NCI-H748 (cell line): ENCODE measurements at regions not wholly inside any gene's neighbourhood (a gene's known extent, or its start where the extent isn't known, plus 50 kb on each side); places are given as distances from the start of the nearest gene placed in this dataset.

ENCODE experiments used
- DNase-seq: peaks from one replicate; lab custom pipeline; 2025; ENCODE audit not compliant: unreplicated experiment; lab: John Stamatoyannopoulos, UW

DNA sequence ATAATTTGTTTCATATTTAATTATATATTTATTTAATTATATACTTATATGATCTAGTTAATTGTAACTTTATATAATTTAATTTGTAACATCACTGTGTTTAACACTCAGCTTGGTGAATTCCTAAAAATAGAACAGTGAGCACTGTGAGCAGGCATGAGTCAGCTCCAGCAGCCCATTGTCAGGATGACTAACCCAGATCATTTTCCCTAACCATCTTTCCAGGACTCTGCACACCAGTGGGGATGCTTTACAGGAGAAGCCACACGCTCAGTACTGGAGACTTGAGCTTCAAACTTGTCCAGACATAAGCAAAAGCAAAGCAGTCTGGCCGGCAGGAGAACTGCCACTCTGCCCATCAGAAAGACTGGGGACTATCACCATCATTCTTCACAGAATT, 446.2 kb upstream of the TRPC7 start:
- no peak for DNase-seq

DNA sequence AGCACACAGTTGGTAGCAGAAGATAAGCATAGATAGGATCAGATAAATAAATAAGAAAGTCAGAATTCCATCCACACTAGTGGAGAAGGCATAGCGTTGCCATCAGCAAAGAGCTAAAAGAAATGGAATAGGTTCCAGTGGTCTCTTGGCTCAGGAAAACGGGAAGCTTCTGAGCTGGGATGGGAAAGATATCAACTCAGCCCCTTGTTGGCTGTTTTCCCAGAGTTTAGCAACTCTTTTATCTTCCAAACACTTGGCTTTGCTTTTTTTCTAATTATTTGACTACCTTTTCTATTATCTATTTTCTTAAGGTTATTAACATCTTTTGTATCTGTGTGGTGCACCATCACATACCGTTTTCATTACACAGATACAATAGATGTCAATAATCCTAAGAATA, 445.7 kb upstream of the TRPC7 start:
- DNase-seq: no peak

DNA sequence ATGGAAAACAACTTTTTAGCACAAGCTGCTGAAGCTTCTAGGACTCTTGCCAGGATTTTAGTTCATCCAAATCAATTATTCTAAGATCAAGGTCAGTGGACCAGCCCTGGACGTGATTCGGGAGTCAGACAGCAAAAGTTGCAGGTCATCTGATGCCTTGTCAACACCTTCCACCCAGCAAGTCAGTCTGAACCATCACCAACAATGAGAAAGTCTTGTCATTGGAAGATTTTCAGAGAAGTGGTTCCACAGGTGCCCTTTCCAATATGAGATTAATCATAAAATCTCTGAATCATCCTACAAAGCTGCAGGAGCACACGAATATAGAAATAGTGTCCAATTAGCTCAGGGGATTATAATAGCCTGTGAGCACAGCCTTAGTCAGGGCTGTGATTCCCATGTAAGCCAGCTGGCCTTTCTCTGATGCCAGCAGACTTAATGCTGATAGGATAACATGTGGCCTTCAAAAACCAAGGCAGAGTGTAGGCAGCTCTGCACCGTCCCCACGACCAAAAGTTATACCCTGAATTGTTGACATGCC, 445.0 kb upstream of the TRPC7 start:
- DNase-seq: no peak

DNA sequence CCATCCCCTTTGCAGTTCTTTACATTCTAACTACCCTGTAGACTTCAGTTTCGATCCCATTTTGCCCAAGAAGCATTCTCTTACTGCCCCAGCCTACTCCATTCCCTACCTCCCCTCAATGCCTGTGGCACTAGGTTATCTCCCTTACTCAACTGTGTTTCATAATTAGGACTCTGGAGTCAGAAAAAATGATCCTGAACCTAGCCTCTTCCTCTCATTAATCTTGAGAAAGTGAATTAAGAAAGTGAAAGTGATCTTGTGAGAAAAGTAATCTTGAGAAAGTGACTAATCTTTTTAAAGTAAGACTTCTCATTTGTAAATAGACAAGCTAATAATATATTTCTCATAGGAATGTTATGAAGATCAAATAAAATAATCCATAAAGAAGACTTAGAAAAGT, 444.0 kb upstream of the TRPC7 start:
- no peak for DNase-seq

DNA sequence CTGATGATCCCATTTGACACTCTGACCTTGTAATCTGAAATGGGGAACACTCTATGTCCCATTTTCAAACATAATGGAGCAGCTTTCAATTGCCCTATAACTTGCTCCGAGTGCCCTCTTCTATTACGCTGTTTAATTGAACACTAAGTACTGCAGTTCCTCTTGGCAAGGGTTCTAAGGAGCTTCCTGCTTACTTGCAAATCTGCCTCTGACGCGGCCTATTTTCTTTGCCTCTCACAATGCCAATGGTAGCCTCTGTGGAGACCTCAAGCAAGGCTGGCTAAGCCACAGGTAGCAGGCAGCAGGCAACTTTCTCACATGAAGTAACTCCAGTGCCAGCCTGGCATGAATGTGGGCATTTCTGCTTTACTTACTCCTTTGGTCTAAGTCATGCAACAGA, 443.4 kb upstream of the TRPC7 start:
- DNase-seq: no peak

DNA sequence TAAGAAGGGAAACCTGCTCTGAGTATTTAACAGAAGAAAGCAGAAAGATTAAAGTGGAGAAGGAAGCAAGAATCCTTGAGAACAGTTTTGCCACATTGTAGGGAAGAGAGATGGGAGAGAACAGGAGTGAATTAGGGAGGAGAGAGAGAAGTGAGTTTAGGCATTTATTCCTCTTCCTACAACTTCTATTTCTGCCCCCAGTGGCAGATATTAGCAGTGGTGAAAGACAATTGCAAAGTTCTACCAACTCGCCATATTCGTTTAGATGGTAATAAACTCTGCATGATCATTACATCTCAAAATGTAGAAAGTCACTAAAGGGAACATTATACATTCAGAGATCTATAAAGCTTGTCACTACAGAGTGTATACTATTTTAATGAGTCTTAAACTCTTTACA, 440.1 kb upstream of the TRPC7 start:
- DNase-seq: no peak

DNA sequence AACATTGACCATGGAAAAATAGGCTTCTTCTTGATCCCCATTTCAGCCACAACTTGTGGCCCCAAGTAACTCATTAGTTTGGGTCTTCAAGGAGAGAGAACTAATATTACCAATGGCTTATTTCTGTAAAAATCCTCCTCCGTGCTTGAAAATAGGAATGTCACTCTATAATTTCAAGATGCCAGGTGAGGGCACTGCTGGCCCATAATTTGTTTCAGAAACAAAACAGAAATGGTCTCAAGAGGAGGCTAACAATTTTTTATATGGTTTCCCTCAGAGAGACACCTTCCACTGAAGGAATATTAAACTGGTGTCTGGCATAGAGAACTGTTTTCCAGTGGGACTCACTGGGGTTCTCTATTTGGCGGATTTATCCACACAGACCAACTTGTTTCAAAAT, 437.0 kb upstream of the TRPC7 start:
- peak; percentile 3 for DNase-seq

DNA sequence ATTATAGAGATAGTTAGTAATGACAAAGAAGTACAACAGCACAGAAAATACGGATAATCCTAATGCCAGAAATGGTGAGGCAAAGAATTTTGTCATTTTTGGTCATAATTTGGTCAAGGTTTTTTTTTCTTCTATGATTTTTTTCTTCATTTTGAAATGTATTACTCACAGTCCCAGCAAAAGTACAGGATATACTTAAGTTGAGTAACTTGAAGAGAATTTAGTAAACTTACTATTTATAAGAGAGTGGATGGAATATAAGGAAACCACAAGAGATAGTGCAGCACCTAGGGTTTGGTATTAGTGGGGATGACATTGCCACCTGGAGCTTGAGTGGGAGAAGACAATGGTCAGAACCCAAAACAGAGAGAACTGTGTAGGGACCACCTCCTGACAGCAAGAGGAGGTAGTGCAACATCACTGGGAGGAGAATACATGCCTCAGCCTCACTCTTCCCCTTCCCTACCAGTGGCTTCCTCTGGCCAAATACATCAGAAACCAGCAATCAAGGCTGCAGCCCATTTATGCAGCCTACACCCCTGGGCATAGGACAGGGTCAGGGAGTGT, 434.5 kb upstream of the TRPC7 start:
- no peak for DNase-seq

DNA sequence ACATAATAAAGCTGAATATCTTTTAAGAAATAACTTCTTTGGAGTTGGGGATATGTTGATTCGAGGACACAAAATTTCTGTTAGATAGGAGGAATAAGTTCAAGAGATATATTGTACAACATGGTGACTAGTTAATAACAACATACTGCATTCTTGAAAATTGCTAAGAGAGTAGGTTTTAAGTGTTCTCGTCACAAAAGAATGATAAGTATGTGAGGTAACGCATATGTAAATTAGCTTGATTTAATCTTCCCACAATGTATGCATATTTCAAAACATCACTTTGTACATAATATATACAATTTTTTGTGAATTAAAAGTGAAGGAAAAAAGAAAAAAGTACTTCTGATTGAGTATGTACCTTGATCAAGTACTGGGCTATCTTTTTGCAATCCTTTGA, 428.0 kb upstream of the TRPC7 start:
- no peak for DNase-seq

DNA sequence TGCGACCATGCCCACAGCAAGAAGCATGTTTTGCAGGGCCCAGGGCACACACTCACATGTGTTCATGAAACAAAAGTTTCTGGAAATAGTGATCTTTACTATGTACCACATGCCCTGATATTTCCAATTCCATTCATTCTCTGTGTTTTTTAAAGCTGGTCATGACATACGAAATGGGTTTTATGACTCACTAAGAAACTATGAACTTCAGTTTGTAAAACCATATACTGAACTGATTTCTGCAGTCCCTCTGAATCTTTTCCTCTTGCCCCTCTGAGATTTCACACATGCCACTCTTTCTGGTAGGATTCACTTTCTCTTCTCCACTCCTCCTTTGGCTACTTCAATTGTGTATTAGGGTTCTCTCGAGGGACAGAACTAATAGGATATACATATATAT, 416.1 kb upstream of the TRPC7 start:
- no peak for DNase-seq

DNA sequence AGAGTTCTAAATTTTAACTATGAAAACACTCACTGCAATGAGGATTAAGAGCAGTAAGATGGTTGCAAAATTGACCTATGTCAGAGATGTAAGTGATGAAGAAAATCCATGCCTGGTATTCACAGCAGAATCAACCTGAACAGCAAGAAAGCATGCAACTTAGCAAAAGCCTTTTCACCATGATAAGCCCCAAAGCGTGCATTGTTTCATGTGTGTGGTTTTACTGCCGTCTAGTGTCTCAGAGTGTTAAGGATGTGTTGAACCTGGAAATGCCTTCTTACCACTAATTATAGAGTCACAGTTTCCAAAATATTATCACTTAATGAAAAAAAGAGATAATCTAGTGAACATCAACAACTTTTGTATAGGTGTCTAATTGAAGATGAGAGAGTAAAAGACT, 415.2 kb upstream of the TRPC7 start:
- DNase-seq: no peak

DNA sequence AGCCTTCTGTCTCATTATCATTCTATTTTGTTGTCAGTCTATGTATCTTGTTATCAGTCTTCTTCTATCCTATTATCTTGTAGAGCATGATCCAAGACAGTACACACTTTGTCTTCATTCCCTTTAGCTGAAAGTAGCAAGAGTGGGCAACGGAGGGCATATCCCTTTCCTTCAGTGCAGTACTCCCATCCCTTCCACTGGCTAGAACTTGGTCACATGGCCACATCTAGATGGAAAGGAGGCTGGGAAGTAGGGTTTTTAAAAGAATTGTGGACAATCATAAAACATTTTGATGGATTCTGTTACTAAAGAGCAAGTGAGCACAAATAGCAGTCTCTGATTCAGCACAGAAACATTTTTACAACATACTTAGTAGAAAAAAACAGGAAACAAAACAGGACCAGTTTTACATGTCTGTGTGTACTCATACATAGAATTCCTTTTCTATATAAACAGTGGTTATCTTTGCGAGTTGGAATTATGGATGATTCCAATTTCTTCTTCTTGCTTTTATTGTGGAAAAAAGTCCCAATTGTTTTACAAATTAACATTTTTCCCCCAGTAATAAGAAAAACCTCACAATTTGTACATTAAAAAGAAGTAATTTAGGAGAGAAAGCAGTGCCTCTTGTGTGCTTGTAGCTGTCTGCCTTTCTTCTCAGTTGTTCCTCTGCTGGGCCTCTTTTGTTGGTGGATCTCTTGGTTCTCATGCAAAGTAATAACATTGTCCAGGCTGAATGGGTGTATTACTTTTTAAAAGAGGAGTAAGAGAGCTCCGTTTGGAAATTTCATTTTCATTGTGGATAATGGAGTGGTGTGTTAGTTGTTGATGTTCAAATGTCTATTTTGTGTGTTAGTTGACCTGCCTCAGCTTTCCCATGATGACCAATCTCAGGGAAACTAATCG, 410.9 kb upstream of the TRPC7 start:
- no peak for DNase-seq

DNA sequence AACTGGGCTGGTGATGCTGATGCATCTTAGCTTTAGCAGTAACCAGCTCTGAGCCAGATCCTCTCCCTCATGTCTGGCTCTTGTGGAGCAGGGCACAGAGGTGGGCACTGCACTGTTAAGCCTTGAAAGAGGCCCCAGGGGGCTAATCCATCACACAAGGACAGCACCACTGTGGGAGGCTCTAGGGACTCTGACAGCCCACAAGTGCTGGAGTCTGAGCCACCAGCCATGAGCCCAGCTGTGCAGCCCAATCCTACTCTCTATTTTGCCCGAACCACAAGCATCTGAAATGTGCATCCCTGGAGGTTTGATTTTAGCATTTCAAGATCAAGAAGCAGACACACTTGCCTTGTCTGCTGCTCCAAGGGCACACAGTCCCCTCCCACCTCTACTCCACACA, 407.1 kb upstream of the TRPC7 start:
- DNase-seq: no peak

DNA sequence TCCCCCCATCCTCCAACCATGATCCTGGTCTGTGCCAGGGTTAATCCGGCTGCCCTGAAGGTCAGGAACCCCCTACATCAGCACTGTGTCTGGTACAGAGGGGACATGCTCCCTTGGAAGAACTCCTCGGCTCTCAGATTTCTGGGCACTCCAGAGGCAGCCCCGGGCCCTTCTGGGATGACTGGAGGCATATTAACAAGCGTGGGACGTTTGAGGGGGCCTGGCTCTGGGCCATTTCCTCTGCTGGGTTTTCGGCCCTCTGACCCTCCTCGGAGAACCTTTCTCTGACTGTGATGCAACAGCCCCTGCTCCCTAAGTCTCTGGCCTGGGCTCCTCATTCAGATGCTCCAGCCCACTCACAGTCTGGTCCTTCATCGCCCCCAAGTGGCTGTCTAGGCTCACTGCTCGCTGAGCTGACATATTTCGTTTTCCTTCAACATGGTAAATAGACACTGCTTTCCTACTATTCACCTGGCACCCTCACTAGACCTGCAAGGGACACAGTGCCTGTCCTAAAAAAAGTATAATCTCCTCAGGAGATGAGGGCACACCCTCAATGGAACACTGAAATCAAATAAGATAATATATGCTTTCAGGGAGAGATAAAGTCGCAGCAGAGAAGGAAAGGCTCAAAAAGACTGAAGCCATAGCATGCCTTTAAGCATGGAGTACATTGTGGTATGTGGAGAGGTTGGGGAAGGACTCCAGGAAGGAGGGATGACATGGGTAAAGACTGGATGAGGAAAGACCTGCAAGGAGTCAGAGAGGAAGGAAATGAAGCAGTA, 404.7 kb upstream of the TRPC7 start:
- DNase-seq: peak; percentile 51

DNA sequence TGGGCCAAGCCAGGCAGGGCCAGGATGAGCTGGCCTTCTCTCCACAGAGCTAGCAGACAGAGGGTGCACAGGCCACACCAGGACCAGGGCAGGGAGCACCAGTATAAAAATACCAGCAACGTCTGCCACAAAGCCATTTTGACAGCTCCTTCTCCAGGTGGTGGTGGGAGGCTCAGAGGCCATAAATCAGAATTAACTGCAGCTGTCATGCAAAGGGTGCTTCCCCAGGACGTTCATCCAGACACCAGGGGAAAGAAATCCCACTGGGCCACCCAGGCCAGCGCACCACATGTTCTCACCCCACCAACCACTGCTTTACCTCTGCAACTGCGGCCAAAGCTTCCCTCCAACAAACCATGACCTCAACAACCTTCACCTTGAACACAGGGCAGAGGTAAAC, 403.7 kb upstream of the TRPC7 start:
- no peak for DNase-seq

DNA sequence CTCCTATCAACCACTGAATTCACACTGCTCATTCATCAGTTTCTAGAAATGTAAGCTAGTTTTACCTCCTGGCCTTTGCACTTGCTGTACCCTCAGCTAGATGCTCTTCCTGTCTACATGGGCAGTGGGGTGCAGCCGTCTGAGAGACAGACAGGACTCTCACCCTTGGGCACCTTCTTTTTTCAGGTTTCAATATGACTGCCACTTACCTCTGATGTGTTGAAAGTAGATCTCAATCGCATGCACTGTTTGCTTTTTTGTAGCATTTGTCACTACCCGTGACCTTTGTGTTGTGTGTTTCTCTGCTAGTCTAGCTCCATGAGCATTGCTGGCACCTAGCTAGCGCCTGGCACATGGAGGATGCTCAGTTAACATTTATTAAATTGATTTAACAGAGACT, 403.1 kb upstream of the TRPC7 start:
- no peak for DNase-seq

DNA sequence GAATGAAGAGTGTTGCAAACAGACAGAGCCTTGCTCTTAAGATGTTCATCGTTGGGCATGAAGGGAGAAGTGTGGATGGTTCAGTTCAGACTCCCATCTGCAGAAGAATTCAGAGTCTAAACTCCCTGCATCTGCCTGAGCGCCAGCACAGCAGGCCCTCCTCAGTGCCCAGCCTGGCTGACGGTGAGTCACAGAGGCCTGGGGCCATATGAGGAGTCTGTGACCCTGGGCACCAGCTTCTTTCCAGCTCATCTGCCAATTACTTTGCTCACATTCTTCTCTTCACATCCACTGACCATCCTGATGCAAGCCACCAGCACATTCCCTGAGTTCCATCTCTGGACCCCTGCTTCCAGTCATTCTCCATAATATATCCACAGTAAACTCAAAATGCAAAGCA, 401.1 kb upstream of the TRPC7 start:
- DNase-seq: no peak

DNA sequence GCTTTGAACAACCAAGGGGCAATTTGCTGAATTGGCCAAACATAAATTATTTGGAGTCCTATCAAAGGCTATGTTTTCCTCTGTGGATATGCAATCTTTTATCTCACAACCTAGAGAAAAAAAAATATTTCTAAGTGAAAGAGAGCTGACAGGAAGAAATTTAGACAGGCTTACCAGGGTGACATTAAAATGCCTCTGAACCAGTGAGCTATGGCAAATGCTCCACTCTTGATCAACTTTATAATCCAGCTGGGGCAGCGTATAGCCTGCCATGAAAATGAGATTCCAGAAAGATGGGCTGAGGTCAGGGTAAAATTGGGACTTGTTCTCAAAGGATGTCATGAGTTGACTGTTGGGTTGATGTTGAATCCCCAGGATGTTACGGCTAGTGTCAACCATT, 399.3 kb upstream of the TRPC7 start:
- DNase-seq: no peak

DNA sequence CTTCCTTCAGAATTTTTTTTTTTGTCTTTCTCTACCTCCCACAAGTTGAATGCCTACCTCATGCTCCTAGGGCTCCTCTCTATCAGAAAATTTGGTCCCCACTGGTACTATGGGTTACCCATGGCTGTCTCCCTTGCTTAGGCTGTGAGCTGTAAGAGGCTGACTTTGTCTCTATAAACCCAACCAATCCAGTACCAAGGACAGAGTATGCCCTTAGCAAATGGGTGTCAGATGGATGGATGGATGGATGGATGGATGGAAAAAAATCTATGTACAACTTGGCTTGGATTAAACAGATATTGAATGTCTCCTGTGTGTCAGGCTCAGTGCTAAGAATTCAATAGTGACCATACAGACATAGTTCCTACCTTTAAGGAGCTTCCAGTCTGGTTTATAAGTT, 398.2 kb upstream of the TRPC7 start:
- DNase-seq: no peak

DNA sequence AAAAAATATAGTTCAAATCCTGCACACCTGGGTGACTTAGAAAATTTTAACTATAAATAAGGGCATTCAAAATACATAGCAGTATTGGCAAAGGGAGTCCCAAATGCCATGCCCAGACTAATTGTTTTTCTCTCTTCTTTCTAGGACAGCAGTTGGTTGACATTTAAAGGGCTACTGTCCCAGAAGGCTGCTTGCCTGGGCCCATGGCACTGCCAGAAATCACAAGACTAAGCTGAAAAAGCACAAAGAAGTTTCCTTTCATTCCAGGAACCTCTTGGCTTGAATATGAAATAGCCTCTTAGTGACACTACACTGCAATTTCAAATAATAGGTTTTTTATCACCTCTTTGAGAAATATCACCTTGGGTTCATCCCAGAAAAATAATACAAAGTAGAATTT, 388.9 kb upstream of the TRPC7 start:
- DNase-seq: no peak

DNA sequence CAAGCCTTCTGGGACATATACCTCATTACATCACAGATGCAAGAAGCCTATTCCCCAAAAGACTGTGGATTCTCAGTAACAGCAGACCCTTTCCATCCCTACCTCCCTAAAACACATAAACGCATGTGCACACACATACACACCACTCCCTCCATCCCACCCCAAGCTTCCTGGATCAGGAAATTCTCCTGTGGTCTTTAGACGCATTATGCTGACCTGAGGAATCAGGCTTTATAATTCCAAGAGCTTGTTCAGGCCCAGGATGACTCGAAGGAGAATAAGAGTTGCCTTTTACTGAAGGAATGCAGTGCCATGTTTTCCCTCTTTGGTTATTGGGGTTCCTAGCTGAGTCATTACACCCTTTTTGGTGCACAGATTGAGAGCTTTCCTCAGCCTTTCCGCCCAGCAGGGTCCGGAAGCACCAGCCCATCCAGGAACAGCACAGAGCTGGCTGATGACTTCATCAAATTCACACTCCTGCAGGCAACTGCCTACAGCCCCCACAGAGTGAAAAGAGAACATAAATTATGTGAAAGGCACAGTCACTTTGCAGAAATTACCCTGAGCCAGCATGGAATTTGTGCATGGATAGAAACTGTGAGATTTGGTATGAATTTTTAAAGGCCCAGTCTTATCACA, 385.0 kb upstream of the TRPC7 start:
- DNase-seq: no peak
